ENCODE measurements at regions not wholly inside any gene's neighbourhood (a gene's known extent, or its start where the extent isn't known, plus 50 kb on each side); places are given as distances from the start of the nearest gene placed in this dataset.

GRCh38 chr15:69601711-69602504 is 149.3 kb downstream of the RPLP1 start:
- TF ChIP-seq, protein P1, sequence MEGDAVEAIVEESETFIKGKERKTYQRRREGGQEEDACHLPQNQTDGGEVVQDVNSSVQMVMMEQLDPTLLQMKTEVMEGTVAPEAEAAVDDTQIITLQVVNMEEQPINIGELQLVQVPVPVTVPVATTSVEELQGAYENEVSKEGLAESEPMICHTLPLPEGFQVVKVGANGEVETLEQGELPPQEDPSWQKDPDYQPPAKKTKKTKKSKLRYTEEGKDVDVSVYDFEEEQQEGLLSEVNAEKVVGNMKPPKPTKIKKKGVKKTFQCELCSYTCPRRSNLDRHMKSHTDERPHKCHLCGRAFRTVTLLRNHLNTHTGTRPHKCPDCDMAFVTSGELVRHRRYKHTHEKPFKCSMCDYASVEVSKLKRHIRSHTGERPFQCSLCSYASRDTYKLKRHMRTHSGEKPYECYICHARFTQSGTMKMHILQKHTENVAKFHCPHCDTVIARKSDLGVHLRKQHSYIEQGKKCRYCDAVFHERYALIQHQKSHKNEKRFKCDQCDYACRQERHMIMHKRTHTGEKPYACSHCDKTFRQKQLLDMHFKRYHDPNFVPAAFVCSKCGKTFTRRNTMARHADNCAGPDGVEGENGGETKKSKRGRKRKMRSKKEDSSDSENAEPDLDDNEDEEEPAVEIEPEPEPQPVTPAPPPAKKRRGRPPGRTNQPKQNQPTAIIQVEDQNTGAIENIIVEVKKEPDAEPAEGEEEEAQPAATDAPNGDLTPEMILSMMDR (conservative IDR thresholded peaks at IDR 0.05; ENCODE audit: low read depth, low read length) = no peak
- TF ChIP-seq BHLHE40 (IDR thresholded peaks at IDR 0.05; ENCODE audit: low read depth, low read length) (no peak), POLR2A (IDR thresholded peaks at IDR 0.05; ENCODE audit: low read depth, low read length) (no peak), RCOR1 (IDR thresholded peaks at IDR 0.05; ENCODE audit: insufficient replicate concordance, low read length) (no peak), MAZ (IDR thresholded peaks at IDR 0.05; ENCODE audit: borderline replicate concordance, low read depth, low read length) (no peak), SMC3 (IDR thresholded peaks at IDR 0.05; ENCODE audit: low read depth, low read length) (no peak), RAD21 (IDR thresholded peaks at IDR 0.05; ENCODE audit: low read length) (no peak), CHD1 (IDR thresholded peaks at IDR 0.05; ENCODE audit: low read depth, low read length) (no peak), FOS (IDR thresholded peaks at IDR 0.05; ENCODE audit: low read depth, low read length) (no peak)
- TF ChIP-seq, protein P2, sequence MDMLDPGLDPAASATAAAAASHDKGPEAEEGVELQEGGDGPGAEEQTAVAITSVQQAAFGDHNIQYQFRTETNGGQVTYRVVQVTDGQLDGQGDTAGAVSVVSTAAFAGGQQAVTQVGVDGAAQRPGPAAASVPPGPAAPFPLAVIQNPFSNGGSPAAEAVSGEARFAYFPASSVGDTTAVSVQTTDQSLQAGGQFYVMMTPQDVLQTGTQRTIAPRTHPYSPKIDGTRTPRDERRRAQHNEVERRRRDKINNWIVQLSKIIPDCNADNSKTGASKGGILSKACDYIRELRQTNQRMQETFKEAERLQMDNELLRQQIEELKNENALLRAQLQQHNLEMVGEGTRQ (IDR thresholded peaks at IDR 0.05; ENCODE audit: low read depth, low read length) = no peak
